GM21526 (cell line): ENCODE measurements at regions not wholly inside any gene's neighbourhood (a gene's known extent, or its start where the extent isn't known, plus 50 kb on each side); places are given as distances from the start of the nearest gene placed in this dataset.

ENCODE experiments used
- ATAC-seq: cut with Tn5 transposase; IDR thresholded peaks from one replicate; pipeline ENCODE4 v1.9.1; 2021; ENCODE audit warnings: moderate library complexity; ENCODE audit not compliant: unreplicated experiment, low FRiP score

DNA sequence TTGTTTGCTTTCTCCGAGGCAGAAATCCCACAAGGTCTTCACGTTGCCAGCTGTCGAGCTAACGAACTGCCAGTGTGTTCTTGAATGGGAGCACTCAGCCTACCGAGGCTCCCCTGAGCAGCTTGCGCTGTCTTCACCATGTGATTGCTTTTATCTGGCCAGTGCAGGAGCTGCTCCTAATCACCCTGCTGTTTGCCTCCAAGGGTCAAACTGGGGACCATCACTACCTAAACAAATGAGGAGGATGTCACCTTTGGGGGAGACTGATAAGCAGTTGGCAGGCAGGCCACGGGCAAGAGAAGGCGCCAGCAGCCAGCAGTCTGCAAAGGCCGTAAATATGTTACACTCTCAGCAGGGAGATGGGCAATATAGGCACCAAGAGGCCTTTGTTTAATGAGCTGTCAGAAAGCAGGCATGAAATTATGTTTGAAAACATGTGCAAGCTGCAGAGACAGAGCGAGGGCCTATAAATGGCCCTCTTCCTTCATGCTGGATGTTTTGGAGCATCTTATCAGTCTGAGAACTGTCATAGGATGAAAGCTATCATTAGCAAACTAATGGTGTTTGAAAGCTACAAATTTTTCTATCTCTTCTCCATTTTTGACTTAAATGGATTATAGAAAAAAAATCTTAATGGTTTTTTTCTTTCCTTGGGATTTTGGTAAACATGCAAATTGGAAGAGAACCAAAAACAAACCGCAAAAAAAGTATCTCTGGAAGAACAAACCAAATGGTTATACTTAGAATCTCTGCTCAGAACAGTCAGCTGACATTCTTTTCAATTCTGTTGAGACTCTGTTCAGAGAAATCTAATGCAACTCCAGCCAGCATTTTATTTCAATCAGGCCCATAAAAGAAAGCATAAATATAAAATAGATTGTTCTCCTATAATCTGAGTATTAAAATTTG, 267.3 kb upstream of the NPVF start:
- no peak for ATAC-seq

DNA sequence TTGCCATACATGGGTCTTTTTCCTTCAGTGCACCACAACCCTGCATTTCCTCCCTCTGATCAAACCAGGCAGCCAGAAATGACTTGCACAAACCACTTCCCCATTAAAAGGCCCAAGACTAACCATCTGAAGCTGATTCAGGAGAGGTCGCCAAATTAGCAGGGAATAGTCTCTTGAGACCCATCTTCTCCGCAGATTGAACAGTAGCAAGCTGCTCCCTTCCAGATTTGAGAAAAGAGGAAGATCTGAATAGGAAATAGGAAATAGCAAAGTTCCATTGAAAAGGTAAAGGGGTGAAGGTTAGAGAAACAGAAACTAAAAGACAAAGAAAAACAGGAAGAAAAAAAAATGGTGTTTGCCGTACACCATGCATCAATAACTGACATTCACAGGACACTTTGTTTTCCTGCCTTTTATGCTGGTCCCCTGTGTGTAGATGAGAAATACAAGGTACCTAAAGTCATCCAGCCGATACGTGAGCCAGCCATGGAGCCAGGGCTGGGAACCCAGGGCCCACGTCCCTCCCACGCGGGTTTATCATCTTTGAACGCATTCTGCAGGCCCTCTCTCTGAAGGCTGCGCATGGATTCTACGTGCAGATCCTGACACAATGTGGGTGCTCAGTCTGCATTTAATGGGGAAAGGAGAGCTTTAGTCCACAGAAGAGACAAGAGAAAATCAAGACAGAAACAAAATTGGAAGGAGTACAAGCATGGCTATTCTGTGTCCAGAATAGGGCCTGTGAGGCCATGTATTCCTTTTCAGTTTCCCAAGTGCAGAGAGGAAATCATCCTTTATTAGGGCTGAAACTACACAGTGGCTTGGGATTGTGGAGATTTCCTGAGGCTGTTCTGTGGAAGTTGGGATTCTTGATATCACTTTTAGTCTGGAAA, 268.4 kb upstream of the NPVF start:
- ATAC-seq = peak; percentile 89

DNA sequence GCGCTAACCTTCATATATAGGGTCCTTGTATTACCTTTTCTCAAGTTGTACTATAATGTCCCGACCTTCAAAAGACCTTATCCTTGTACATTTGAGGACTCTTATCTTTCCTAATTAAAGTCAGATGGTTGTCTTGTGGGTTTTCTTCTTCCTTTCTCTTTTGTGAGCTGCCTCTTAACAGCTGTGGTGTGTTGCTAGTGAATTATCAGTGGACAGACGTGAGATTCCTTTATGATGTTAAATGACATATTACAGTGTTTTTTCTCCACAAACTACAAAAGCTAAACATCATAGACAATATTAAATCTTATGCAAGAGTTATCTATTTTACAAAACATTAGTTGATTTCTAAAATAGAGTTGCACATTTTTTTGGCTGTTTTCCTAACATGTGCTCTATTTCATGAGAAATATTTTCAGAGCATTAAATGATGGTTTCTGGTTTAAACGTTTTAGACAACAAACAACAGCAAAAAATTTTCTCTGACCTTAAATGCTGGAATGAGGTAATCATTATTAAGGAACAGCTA, 272.2 kb upstream of the NPVF start:
- no peak for ATAC-seq

DNA sequence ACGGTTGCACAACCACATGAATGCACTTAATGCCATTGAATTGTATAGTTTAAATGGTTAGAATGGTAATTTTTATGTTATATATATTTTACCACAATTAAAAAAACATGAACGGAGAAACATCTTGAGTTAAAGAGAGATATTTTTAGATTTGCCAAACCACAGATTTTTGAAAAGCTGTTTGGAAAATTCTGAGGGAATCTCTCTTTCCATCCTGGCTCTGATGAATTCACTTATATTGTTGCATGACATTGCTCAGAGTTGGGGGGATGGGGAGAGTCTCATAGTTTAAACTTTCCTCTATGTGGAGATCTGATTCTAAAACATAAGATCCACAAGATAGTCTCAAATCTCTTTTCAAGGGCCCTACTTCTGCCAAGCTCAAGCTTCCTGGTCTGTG, 275.0 kb upstream of the NPVF start:
- no peak for ATAC-seq

DNA sequence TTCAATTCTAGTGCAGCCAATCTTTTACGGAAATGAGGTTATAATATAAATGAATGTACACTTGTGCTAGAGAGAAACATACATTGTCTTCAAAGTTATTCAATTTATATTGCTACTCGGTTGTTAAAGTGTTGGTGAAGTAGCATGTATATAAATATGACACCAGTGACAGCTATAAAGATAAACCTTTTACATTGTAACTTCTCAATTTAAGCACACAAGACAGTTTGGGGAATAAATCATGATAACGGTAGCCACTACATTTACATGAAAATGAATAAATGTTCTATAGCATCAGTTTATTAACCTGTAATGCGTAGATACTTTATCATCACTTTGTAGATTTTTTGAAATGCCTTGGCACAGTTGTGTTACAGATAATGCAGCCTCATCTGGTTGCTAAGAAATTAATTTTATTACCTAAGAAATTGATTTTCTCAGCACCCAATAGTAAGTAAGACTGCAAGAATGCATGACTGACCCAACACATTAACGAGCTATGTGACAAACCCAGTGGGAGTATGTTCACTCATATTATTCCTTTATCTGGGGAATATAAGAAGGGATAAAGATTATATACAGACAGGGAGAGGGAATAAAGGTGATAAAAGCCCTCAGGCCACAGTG, 283.9 kb upstream of the NPVF start:
- no peak for ATAC-seq

DNA sequence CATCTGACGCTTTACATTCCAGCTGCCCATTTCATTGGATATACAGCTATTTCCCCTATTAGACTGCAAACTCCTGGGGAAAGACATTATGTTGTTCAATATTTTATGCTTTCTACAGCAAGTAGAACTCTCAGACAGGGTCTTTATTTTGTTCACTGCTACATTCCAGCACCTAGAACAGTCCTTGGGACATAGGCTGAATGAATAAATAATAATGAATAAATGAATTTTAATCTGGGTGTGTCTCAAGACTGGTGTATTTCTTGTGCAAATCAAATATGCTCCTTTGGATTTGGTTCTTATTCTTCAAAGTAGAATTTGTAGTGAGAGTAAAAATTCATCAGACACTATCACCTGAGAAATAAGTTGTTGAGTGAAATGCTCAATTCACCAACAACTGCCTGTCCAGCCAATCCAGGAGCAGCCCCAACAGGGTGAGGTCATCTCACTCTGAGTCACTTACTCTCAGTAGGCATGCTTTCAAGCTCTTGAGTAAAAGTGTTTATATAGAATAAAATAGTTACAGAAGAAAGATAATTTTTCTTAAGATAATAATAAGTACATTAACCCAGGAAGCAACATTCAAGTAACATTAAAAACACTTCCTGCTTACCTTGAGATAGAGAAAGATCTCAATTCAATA, 287.5 kb upstream of the NPVF start:
- ATAC-seq = no peak

DNA sequence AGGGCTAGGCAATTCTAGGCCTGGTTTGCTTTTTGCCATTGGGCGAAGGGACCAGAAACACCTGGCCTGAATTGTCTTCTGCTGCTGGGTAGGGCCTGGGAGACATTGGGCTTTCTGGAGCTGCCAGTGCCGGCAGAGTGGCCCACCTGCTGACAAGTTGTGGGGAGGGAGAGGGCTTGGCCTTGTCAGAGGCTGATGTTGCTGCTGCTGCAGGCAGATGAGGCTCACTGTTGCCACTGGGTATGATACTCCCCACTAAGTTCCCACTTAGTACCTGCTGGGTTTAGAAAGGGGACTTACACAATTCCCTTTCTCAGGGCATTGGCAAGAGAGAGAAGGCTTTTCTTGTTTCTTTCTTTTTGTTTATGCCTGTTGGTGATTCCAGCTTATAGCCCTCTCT, 289.6 kb upstream of the NPVF start:
- no peak for ATAC-seq

DNA sequence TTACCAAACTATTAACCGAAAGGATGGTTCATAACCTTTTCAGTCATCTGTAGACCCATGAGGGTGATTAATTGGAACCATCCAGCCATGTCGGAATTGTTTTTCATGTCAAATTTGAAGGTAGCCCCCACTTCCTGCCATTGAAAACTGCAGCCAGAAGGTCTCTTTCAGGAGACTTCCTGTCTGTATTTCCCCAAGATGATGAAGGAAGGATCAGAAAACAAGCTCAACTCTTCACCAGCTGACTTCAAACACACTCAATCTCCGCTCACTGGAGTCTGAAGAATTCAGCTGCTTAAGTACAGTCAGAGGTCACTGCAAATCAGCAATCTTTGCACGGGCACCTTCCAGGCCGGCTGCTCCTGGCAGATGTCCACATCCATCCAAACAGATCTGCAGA, 291.7 kb upstream of the NPVF start:
- ATAC-seq = no peak

DNA sequence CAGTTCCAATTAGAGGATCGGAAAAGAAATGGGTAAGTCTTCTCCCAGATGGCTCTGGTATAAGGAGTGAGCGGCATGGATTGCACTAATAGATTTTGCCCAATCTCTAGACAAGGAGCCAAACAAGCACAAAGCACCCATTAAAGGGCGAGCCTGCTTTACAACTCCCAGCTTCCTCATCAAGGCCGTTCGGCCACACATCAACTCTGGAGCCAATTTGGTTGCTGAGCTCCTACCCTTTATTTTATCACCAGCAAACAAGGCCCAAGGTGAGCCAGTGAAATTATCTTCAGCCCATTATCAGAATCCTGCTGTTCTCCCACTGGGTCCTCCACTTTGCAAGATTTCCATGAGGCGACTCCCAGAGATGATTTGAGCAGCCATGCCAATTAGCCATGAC, 292.2 kb upstream of the NPVF start:
- ATAC-seq = no peak

DNA sequence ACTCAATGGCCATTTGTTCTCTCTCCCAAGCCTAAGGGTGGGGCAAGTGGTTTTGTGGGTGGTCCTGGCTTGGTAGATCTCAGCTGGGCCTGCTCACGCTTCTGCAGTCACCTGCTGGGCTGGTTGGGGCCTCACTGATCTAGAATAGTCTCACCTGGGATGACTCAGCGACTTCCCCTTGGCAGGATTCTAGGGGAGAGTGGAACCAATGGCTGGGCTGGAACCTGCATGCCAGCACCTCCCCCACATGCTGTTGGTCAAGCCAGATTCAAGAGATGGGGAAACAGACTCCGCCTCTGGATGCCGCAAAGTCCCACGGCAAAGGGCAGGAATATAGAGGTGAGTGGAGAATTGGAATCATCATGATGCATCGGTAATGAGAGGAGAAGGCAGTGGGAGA, 292.9 kb upstream of the NPVF start:
- ATAC-seq = no peak

DNA sequence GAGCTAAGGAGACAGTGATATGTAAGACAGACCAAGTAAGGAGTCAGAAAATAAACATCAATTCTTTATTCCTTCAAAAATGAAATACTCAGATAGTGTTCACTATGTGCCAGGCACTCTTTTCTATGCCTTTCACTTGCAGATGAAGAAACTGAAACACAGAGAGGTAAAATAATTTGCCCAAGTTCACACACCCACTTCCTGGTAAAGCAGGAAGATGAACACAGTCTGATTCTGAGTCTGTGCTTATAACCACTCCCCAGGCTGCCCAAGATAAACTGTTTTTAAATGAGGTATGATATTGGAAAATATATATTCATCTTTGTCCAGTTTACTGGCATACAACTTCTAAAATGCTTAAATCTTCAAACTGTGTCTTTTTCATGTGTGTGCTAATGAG, 294.4 kb upstream of the NPVF start:
- no peak for ATAC-seq

DNA sequence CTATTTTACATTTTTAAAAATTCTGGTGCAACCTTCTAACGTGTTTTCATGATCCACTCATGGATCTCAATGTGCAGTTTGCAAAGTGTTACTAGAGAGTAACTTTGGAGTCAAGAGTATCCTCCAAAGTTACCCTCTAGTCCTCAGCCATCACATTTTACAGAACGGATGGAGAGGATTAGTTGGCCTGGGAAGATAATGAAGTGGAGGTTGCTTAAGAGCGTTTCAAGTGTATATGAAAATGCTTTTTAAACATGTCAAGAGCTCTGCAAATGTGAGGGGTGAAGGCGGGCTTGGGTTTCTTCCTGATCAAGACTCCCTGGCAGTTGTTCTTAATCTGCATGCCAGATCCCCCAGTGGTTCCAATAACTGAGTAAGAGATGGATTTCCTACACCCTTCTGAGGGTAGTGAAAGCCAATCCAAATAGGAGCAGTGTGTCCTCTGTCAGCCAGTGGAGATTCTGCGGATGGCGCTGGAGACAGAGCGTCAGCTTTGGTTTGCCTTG, 299.4 kb upstream of the NPVF start:
- no peak for ATAC-seq

DNA sequence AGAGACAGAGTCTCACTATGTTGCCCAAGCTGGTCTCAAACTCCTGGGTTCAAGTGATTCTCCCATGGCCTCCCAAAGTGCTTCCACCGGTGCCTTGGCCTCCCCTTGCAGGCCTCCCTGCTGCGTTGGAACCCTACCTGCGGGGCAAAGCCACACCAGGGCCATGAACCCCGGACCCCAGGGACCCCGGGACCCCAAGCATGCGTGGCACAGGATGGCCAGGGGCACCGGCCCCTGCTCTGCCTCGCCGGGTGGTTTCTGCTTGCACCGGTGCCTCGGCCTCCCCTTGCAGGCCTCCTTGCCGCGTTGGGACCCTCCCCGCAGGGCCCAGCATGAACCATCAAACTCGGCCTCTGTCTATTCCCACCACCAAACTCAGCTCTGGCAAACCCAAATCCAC, 301.0 kb upstream of the NPVF start:
- ATAC-seq = no peak

DNA sequence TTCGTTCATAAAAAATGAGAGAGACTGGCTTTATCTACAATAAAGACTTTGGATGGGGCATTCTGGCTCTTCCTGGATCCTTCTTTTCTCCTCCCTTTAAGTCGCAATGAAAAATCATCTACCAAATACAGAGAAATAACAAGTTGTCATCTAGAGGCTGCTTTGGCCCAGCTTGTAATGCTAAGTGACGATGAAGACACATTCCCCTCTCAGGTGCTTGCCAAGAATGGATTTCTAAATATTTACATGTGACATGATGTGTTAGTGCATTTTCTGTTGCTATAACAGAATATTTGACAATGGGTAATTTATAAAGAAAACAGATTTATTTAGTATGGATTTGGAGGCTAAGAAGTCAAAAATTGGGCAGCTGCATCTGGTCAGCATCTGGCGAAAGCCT, 308.6 kb upstream of the NPVF start:
- ATAC-seq = no peak

DNA sequence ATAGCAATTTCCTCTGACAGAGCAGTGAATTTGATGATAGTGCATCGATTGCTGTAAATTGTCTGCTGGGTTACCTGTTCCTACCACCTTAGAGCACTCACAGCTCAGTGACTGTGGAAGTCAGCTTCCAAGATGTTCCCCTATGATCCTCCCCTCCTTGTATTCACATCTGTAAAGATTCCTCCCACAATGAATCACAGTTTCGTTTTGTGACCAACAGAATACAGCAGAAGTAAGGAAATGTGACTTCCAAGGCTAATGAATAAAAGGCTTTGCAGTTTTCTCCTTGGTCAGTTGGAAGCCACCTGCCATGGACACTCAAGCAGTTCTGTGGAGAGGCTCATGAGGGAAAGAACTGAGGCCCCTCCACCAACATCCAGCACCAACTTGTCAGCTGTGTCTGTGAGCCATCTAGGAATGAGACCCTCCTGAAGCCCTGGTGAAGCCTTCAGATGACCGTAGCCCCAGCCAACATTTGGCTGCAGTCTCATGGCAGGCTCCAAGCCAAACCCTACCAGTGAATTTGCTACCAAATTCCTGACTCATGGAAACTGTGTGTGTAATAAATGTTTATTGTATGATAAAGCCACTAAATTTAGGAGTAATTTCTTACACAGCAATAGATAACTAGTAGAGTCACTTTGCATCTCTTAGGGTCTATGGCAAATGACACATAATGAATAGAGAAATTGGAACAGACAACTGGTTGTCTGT, 309.5 kb upstream of the NPVF start:
- no peak for ATAC-seq

DNA sequence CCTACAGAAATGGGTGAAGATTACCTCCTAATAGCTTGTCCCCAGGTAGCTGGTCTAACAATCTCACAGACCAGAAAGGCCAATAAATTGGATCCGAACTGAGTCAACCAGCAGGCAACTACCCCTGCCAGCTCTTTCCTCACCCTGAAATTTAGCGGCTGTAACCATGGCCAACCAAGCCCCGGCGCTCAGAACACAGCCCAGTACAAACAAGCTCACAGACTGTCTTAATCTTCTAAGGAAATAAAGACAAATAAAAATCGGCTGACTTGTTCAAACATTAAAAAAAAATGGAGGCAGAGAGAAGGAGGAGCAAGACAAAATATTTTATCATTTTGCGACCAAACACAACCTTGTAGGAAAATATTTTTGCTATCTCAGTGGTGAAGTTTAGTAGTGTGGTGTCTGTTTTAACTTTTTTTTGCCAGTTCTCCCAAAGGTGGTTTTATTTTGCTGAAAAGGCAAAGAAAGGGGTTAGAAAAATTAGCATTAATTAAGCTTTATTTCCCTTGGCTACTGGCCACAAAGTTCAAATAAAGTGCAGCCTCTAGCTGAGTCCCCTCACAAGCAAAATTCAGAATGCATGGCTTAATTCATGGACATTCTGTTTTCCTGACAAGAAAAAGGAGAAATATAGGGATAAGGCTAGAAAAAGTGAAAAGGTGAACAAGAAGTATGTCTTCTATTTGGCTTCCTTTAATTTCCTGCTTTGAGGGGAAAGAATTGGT, 313.0 kb upstream of the NPVF start:
- ATAC-seq = no peak

DNA sequence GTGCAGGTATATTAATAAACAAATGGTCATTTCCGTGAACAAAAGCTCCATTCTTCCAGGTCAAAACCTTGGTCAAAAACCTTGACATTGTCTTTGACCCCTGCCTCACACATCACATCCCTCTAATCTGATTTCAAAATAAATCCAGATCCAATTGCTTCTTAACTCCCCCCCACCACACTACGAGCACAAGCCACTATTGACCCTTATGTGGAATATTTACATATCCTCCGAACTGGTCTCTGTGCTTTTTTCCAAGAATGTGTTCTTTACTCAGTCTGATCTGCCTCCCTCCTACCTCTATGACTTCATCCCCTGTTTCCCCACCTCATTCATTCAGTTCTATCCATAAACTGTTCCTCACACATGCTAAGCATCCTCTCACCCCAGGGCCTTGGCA, 313.6 kb upstream of the NPVF start:
- no peak for ATAC-seq

DNA sequence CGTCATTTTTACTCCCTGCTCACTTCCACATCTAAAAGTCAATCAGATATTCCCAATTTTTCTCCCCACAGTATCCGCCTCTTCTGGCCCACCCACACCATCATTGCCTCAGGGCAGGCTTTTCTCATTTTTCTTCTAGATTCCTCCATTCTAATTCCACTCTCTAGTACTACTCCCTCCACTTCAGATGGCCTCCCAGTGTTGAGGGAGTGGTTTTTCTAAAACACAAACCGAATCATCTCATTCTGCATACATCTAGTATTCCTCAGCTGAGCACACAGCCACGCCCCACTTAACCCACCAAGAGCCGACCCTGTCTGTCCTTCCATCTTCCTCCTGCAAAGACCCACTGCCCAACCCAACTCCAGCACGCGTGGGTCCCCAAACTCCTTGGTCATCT, 314.9 kb upstream of the NPVF start:
- ATAC-seq = no peak

DNA sequence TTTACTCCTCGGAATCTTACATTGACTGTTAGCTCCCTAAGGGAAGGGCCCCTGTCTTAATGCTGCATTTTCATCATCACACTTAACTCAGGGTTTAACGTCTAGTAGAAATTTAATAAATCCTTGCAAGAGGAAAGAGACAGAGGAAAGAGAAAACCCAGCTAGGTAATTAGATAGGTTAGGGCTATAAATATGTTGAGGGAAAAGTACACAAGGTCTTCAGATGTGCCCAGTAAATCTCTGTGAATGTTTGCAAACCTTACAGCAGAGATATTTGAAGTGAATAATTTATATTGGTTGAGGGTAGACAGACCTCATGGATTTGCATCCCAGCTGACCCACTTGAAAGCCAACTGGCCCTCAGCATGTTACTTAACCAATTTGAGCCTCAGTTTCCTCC, 315.5 kb upstream of the NPVF start:
- no peak for ATAC-seq
